BJ (cell line): ENCODE measurements at regions not wholly inside any gene's neighbourhood (a gene's known extent, or its start where the extent isn't known, plus 50 kb on each side); places are given as distances from the start of the nearest gene placed in this dataset.

Experiments used
- CTCF ChIA-PET: fragments of 350-600 bp; formaldehyde crosslinking; extraction: SDS; loops from one replicate; lab custom pipeline; 2021; ENCODE audit warnings: antibody characterized with exemption, inconsistent platforms; lab: Yijun Ruan, JAX
- POLR2A ChIA-PET: fragments of 300-600 bp; sonication (Branson Sonifier 250); formaldehyde crosslinking; extraction: SDS; loops from one replicate; lab custom pipeline; 2021; ENCODE audit warnings: antibody characterized with exemption; lab: Charles Lee
- DNase-seq: peaks from one replicate; pipeline ENCODE4 v3.0.0-alpha.2; 2011; ENCODE audit warnings: low read depth
- H3K27me3 ChIP-seq: 2 replicates; pipeline ENCODE4 v1.6.0; 2011; ENCODE audit warnings: low read length; ENCODE audit not compliant: control insufficient read depth, insufficient read depth
- H3K36me3 ChIP-seq: 2 replicates; pipeline ENCODE4 v1.5.1; 2011; ENCODE audit warnings: low read length; ENCODE audit not compliant: control insufficient read depth, insufficient read depth
- H3K4me3 ChIP-seq: 2 replicates; pipeline ENCODE4 v1.5.1; 2011; ENCODE audit warnings: low read depth, mild to moderate bottlenecking, control low read depth, low read length
- TF ChIP-seq, protein P1 (sequence below): IDR thresholded peaks from 2 replicates; pipeline ENCODE4 v1.5.1; 2011; ENCODE audit warnings: low read depth, mild to moderate bottlenecking, control low read depth, inconsistent platforms, low read length, moderate library complexity; ENCODE audit not compliant: insufficient read depth

DNA sequence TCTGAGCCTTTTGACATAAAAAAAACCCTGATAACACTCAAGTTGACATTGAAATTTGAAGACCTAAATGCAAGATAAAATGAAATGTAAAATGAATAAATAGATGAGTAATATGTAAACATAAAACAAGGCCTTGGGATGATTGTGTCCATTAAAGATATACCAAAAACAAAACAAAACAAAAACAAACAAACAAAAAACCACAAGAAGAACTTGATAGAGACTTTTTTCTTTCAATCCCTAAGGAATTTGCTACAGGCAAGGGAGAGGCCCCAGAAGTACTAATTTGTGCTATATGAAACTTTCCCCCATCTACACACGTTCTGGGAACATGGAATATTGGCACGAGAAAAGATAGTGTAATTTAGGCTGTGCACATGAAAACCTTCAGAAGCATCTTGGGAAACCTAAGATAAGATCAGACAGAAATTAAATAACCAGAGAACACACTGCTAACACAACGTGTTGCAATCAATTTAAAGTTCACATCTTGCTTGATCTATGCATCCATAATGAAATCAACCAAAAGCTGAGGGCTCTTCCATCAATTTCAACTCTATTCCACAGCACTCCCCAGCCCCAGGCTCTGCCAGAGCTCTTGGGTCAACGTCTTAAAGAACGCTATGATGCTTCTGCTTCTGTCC, 201.1 kb upstream of the RREB1 start:
- ChIA-PET CTCF (interaction anchor here (1.1 kb wide), 1 partner anchor 170 kb away, joined by 3 read pairs; no protein-coding TSS in a partner anchor), POLR2A (no interaction called here)
- H3K27me3 ChIP-seq = 0 out of 2 replicates have a peak, but pooled peaks cover 2% of the 10 kb centered on the region
- no peak overlapping the region for H3K4me3 ChIP-seq
- DNase-seq = no peak
- TF ChIP-seq, protein P1, sequence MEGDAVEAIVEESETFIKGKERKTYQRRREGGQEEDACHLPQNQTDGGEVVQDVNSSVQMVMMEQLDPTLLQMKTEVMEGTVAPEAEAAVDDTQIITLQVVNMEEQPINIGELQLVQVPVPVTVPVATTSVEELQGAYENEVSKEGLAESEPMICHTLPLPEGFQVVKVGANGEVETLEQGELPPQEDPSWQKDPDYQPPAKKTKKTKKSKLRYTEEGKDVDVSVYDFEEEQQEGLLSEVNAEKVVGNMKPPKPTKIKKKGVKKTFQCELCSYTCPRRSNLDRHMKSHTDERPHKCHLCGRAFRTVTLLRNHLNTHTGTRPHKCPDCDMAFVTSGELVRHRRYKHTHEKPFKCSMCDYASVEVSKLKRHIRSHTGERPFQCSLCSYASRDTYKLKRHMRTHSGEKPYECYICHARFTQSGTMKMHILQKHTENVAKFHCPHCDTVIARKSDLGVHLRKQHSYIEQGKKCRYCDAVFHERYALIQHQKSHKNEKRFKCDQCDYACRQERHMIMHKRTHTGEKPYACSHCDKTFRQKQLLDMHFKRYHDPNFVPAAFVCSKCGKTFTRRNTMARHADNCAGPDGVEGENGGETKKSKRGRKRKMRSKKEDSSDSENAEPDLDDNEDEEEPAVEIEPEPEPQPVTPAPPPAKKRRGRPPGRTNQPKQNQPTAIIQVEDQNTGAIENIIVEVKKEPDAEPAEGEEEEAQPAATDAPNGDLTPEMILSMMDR = no peak
- no peaks in the 10 kb centered on the region for H3K36me3 ChIP-seq

DNA sequence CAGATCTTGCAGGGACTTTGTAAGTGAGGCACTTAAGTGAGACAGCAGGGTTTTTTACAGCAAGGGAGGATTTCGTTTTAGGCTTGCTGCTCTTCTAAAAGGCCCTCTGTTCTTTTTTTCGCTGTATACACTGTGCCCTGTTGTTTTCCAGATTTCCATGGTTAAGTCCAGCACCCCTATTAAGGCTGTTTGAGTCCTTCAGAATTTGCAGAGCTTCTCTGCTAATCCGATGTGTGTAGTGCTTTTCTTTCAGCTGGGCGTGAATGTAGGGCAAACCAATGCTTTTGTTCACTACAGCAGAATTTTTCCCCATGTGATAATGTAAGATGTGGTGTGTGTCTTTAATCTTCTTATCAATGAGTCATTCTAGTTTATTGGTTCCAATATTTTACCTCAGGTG, 200.5 kb upstream of the RREB1 start:
- Histone ChIP-seq H3K36me3 (no peaks in the 10 kb centered on the region), H3K27me3 (0 out of 2 replicates have a peak, but pooled peaks cover 2% of the 10 kb centered on the region), H3K4me3 (no peak overlapping the region)
- TF ChIP-seq, protein P1 = no peak
- no peak for DNase-seq
- ChIA-PET CTCF (interaction anchor here (1.1 kb wide), 1 partner anchor 171 kb away, joined by 3 read pairs; no protein-coding TSS in a partner anchor), POLR2A (no interaction called here)

DNA sequence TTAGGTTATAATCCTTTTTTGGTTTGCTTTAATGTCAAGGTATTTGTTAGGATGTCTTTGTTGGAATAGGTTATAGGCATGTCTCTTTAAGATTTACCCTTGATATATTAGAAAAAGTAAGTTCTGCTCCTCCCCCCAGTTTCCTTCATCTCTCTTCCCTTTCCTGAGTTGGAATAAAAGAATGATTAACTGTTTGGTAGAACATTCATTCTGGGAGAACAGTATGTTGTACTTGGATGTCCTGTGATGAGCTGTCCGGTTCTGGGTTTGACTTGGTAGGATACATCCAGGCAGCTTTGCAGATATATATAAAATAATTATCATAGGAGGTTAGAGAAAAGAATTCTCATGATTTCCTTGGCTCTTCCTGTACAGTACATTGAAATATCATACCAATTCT, 199.6 kb upstream of the RREB1 start:
- DNase-seq = no peak
- CTCF ChIA-PET = interaction anchor here (1.1 kb wide), 1 partner anchor 172 kb away, joined by 3 read pairs; no protein-coding TSS in a partner anchor
- TF ChIP-seq, protein P1 = no peak
- 0 out of 2 replicates have a peak, but pooled peaks cover 2% of the 10 kb centered on the region for H3K27me3 ChIP-seq
- no peak overlapping the region for H3K4me3 ChIP-seq
- H3K36me3 ChIP-seq = no peaks in the 10 kb centered on the region
- POLR2A ChIA-PET = no interaction called here

DNA sequence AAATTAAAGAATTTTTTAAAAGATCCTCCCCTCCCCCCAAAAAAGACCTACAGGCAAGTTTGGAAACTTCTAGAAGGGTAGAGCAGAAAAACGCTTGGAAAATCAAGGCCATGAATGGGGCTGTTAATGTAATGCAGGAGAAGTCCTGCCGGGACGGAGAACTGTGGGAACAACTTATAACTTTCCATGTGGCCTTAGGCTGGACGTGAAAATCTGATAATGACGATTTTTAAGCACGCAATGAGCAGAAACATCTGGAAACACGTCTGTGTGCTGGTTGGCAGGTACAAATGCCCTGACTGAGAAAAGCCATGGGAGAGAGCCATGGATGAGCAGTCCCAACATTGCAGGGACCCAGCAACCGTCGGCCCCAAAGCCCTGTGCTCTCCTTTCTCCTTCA, 198.7 kb upstream of the RREB1 start:
- TF ChIP-seq, protein P1 = no peak
- H3K27me3 ChIP-seq = 0 out of 2 replicates have a peak, but pooled peaks cover 3% of the 10 kb centered on the region
- DNase-seq = no peak
- H3K36me3 ChIP-seq = no peaks in the 10 kb centered on the region
- CTCF ChIA-PET = no interaction called here
- POLR2A ChIA-PET = no interaction called here
- no peak overlapping the region for H3K4me3 ChIP-seq

DNA sequence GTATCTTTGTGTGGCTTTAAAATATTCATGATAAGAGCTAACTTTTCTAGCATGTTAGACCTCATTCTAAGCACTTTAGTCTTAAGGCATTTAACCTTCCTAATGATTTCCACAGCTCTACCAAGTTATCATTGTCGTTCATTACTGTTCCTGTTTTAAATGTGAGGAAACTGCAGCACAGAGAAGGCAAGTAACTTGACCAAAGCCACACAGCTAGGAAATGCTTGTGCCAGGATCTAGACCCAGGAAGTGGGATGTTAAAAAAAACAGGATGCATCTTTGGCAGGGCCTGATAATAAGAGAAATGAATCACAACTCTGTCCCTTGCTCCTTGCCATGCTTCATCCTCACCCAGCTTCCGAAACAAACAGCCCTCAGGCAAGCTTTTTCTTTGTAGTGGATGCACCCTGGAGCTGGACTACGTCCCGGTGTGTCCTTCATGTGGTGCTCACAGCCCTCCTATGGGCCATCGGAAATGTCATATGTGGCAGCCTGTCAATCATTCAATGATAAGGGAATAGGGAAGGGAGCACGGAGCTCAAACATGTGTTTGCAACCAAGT, 196.9 kb upstream of the RREB1 start:
- Histone ChIP-seq H3K36me3 (no peaks in the 10 kb centered on the region), H3K27me3 (0 out of 2 replicates have a peak, but pooled peaks cover 3% of the 10 kb centered on the region), H3K4me3 (no peak overlapping the region)
- CTCF ChIA-PET = no interaction called here
- TF ChIP-seq, protein P1 = no peak
- DNase-seq = no peak
- POLR2A ChIA-PET = no interaction called here
